GM12872 (cell line): ENCODE measurements at regions not wholly inside any gene's neighbourhood (a gene's known extent, or its start where the extent isn't known, plus 50 kb on each side); places are given as distances from the start of the nearest gene placed in this dataset.

Source experiments
- TF ChIP-seq, protein P1 (sequence below): IDR thresholded peaks from 3 replicates; pipeline ENCODE4 v1.5.1; 2011; ENCODE audit warnings: low read depth, mild to moderate bottlenecking, low read length, moderate library complexity; ENCODE audit not compliant: insufficient read depth

DNA sequence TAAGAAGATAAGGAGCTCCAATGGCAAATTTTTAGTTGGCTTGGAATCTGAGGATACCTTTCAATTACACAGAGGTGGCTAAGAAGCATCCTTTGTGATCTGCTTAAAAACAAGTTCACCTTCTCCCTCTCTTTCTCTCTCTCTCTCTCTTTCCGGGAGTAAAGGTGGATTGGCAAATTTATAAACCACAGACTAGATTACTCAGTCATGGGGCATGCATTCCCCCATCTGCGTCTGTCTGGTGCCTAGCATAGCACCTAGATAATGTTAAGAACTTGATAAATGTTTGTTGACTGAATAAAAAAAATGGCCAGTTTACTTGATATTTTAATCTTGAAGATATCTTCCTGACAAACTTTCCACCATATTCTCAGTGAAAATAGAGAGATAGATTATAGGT, 312.3 kb downstream of the CDC5L start:
- TF ChIP-seq, protein P1, sequence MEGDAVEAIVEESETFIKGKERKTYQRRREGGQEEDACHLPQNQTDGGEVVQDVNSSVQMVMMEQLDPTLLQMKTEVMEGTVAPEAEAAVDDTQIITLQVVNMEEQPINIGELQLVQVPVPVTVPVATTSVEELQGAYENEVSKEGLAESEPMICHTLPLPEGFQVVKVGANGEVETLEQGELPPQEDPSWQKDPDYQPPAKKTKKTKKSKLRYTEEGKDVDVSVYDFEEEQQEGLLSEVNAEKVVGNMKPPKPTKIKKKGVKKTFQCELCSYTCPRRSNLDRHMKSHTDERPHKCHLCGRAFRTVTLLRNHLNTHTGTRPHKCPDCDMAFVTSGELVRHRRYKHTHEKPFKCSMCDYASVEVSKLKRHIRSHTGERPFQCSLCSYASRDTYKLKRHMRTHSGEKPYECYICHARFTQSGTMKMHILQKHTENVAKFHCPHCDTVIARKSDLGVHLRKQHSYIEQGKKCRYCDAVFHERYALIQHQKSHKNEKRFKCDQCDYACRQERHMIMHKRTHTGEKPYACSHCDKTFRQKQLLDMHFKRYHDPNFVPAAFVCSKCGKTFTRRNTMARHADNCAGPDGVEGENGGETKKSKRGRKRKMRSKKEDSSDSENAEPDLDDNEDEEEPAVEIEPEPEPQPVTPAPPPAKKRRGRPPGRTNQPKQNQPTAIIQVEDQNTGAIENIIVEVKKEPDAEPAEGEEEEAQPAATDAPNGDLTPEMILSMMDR, result no peak

DNA sequence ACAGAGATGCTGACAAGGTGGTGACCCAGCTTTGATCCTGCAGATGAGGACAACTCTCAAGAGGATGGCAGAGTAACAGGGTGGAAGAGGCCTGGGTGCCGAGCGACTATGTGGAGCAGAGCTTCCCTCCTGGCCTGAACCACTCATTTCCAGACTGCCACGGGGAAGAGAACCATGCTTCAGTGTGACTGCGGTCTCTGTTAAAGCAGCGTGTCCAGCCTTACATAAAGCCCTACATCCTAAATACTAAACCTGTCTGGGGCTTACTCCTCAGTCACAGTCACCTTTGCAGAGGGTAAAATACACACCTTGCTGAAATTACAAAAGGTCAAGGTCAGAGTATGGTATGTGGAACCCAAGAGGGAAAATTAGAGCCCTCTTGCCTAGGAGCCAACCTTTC, 312.9 kb downstream of the CDC5L start:
- TF ChIP-seq, protein P1, result no peak

DNA sequence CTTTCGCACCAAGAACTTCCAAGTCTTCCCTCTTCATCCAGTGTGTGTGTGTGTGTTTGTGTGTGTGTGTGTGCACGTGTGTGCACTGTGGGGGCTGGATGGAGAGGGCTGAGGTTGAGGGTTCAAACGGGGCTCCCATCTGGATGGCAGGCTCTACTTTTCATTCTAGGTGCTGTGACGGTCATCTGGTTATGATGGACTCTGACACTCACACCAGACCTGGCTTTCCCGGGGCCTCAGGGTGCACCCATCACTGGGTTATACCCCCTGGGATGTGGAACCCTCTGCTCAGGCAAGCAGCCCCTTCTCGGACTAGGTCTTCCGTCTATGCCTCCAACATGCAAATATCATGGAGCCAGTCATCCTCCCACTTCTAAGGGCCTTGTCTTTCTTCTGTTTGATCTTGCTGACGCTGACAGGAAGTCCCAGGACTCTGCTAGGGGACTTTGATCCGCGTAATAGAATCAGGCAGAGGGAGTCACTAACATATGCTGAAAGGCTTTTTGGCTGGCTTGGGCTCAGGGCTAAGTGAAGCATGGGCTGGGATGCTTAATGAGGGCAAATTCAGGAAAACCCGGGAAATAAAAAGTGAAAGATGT, 313.6 kb downstream of the CDC5L start:
- TF ChIP-seq, protein P1, result no peak

DNA sequence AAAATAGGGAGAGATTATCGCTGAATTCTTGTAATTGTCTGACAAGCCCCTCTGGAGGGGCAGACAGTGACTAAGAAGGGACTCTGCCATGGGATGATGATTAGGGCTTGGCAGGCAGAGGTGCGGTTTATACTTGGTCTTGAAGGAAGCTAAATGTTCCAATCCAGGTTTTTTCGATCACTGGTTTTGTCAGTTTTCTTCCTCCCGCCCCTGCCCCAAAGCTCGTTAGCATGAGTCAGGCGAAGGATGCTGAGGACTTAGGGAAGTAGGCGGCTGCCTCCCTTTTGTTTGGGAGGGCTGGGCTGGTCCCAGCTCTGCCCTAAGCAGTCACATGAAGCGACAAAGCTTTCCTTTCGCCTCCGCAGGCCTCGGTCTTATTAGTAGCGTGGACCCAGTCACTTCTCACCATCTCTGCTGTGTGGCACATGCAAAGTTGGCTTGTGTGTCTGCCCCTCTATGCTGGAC, 314.2 kb downstream of the CDC5L start:
- TF ChIP-seq, protein P1, result no peak

DNA sequence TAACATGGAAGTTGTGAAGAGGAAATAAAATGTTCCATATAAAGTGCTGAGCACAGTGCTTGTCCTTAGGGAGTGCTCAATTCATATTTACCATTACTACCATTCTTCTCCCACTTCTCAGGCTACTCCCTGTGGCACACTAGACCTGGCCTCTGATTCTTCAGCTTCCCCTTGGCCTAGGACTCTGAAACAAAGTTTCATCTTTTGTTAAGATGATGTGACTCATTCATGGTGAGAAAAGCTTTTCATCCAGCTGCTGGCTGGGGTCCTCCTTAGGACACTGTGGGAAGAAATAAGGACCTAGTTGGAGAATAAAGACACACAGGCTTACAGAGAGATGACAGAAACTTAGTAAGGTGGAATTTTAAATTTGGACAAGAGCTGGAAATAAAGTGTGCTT, 314.8 kb downstream of the CDC5L start:
- TF ChIP-seq, protein P1, result no peak

DNA sequence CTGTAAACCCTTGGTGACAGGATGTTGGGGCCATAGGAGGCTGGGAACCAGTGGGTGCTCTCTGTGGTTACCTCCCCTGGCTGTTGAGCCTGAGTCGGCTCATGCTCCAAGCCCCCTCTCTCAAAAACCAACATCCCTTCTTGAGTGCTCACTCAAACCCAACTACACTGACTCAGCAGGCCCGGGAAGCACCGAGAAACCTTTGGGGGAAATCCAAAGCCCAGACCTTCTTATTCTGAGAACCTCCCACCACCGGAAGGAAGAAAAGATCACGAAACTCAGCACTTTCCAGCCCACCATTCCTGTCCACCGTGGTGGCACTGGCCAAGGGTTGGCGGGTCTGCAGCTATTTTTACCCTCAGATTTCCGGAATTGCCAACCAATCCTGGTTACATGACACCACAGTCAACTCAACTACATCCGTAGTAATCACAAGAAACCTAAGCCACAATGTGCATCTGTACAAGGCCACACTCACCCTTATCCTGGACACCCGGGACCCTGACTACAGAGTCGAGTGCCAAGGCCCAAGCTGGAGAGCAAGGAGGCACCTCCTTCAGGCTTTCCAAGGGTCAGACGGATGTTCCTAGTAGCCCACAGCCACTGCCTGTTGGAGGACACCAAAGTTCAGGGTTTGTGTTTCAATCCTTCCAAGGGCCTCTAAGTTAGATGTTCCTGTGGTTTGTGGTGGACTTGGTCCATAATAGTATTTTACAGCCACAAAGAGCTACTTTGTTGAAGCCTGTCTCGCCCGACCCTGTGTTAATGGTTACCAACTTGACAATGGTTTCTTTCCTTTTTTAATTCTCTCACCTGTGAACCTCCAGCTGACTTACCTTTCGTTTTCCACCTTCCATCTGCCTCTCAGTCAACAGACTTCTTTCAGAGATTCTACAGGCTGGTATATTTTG, 317.0 kb downstream of the CDC5L start:
- TF ChIP-seq, protein P1, result no peak

DNA sequence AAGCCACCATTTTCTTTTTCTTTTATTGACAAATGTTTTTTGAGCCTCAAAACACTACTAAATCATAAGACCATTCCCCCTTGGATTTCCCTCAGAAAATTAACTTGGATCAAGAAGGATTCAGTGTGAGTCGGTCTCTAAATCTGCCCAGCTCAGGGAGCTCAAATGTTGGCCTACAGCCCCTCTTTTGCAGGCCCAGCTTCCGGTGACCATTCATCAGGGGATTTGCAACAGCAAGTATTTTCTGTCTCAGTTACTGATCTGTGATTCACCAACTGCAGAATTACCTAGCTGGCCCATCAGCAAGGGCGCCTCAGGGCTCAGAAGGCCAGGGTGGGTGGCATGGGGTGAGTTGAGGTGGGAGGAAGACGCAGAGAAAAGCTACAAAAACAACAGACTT, 318.1 kb downstream of the CDC5L start:
- TF ChIP-seq, protein P1, result no peak
